ENCODE measurements at regions not wholly inside any gene's neighbourhood (a gene's known extent, or its start where the extent isn't known, plus 50 kb on each side); places are given as distances from the start of the nearest gene placed in this dataset.

GRCh38 chr5:158223054-158223600 lies 364.2 kb upstream of the CLINT1 start:
- ChIA-PET POLR2A (no interaction called here), CTCF (interaction anchor here (1.2 kb wide), 1 partner anchor 148 kb away, joined by 4 read pairs; no protein-coding TSS in a partner anchor)
- no peak for ATAC-seq
- TF ChIP-seq E2F4 (CRISPR knock-in tag; IDR thresholded peaks at IDR 0.05; ENCODE audit: borderline replicate concordance, low read depth) (no peak), CREB1 (CRISPR knock-in tag; IDR thresholded peaks at IDR 0.05) (no peak), RELA (CRISPR knock-in tag; IDR thresholded peaks at IDR 0.05; ENCODE audit: borderline replicate concordance) (no peak)
- H3K9me3 Mint-ChIP-seq: peaks cover 23% of the 10 kb centered on the region
- no peak for DNase-seq (ENCODE audit: low spot score)
- no peak overlapping the region for H3K27ac Mint-ChIP-seq
- no peak overlapping the region for H3K4me3 Mint-ChIP-seq
- H3K27me3 Mint-ChIP-seq (ENCODE audit: low read depth): no peaks in the 10 kb centered on the region
- peaks cover 6% of the 10 kb centered on the region for H3K4me1 Mint-ChIP-seq
- H3K36me3 Mint-ChIP-seq: peaks cover 3% of the 10 kb centered on the region; the same call in 1 of the 2 replicates

GRCh38 chr5:158212917-158213316 lies 354.0 kb upstream of the CLINT1 start:
- ChIA-PET CTCF (interaction anchor here (0.6 kb wide), 1 partner anchor 139 kb away, joined by 3 read pairs; no protein-coding TSS in a partner anchor), POLR2A (no interaction called here)
- H3K9me3 Mint-ChIP-seq: peaks cover 16% of the 10 kb centered on the region
- H3K27me3 Mint-ChIP-seq (ENCODE audit: low read depth): no peaks in the 10 kb centered on the region; the same call in 1 of the 2 replicates
- peak; percentile 38 for DNase-seq (ENCODE audit: low spot score)
- no peak overlapping the region for H3K4me3 Mint-ChIP-seq
- TF ChIP-seq NR1H2 (CRISPR knock-in tag; IDR thresholded peaks at IDR 0.05) (no peak), USF1 (CRISPR knock-in tag; IDR thresholded peaks at IDR 0.05) (peak; percentile 95), ZNF232 (CRISPR knock-in tag; IDR thresholded peaks at IDR 0.05) (no peak), MYBL2 (CRISPR knock-in tag; IDR thresholded peaks at IDR 0.05) (no peak), ATF3 (CRISPR knock-in tag; conservative IDR thresholded peaks at IDR 0.05) (no peak), FOXP1 (CRISPR knock-in tag; IDR thresholded peaks at IDR 0.05; ENCODE audit: borderline replicate concordance) (no peak), USF2 (CRISPR knock-in tag; IDR thresholded peaks at IDR 0.05) (peak; percentile 95), ELF4 (CRISPR knock-in tag; IDR thresholded peaks at IDR 0.05; ENCODE audit: low read depth) (no peak), ZNF671 (CRISPR knock-in tag; IDR thresholded peaks at IDR 0.05) (no peak), ZBTB21 (CRISPR knock-in tag; IDR thresholded peaks at IDR 0.05; ENCODE audit: borderline replicate concordance) (no peak), GRHL2 (CRISPR knock-in tag; IDR thresholded peaks at IDR 0.05; ENCODE audit: insufficient replicate concordance, severe bottlenecking) (no peak), ZNF512 (CRISPR knock-in tag; IDR thresholded peaks at IDR 0.05; ENCODE audit: borderline replicate concordance) (no peak)
- H3K4me1 Mint-ChIP-seq: no peaks in the 10 kb centered on the region; the same call in 1 of the 2 replicates
- H3K27ac Mint-ChIP-seq: no peak overlapping the region
- H3K36me3 Mint-ChIP-seq: no peaks in the 10 kb centered on the region
- peak; percentile 86 for ATAC-seq

- DNase-seq (ENCODE audit: low spot score) (no peak), ATAC-seq (no peak)
- Mint-ChIP-seq H3K27me3 (ENCODE audit: low read depth) (no peaks in the 10 kb centered on the region; the same call in 1 of the 2 replicates), H3K4me3 (no peak overlapping the region), H3K27ac (no peak overlapping the region), H3K9me3 (peaks cover 16% of the 10 kb centered on the region), H3K4me1 (peaks cover 4% of the 10 kb centered on the region), H3K36me3 (no peaks in the 10 kb centered on the region)
- POLR2A ChIA-PET: no interaction called here
- TF ChIP-seq TEAD4 (CRISPR knock-in tag; IDR thresholded peaks at IDR 0.05) (no peak), JUN (CRISPR knock-in tag; IDR thresholded peaks at IDR 0.05) (no peak), MXD4 (CRISPR knock-in tag; IDR thresholded peaks at IDR 0.05; ENCODE audit: borderline replicate concordance) (no peak), ZBTB21 (CRISPR knock-in tag; IDR thresholded peaks at IDR 0.05; ENCODE audit: borderline replicate concordance) (no peak), ZNF671 (CRISPR knock-in tag; IDR thresholded peaks at IDR 0.05) (no peak), GRHL2 (CRISPR knock-in tag; IDR thresholded peaks at IDR 0.05; ENCODE audit: insufficient replicate concordance, severe bottlenecking) (no peak), E2F5 (CRISPR knock-in tag; IDR thresholded peaks at IDR 0.05) (no peak), USF1 (CRISPR knock-in tag; IDR thresholded peaks at IDR 0.05) (no peak)
- CTCF ChIA-PET: interaction anchor here (0.6 kb wide), 1 partner anchor 138 kb away, joined by 3 read pairs; no protein-coding TSS in a partner anchor
These were observed 353.3 kb upstream of the CLINT1 start for GRCh38 chr5:158212237-158212636.

All from WTC11 (cell line).